Common myeloid progenitor, CD34-positive (primary cell): ENCODE measurements at regions not wholly inside any gene's neighbourhood (a gene's known extent, or its start where the extent isn't known, plus 50 kb on each side); places are given as distances from the start of the nearest gene placed in this dataset.
"Not testable (repeated sequence)": the region's sequence is repeated elsewhere in the genome, so short reads cannot be mapped to it uniquely, and the experiment has no call there.

Source experiments
- CTCF ChIA-PET: fragments of 350-600 bp; sonication (Branson Sonifier 250); formaldehyde crosslinking; loops from one replicate; lab custom pipeline; 2021; ENCODE audit warnings: antibody characterized with exemption; lab: Charles Lee
- POLR2A ChIA-PET: fragments of 350-600 bp; sonication (Branson Sonifier 250); formaldehyde crosslinking; loops from one replicate; lab custom pipeline; 2021; ENCODE audit warnings: antibody characterized with exemption; lab: Charles Lee
- DNase-seq, 3 donors: peaks; one replicate each; pipeline versions ENCODE4 v3.0.0 to v3.0.0-alpha.2; 2013
- H3K27ac ChIP-seq, 2 experiments: 1 replicate in 1 of 2; 2 replicates in 1 of 2; pipeline ENCODE4 v1.7.0; 2013; ENCODE audit warnings: inconsistent platforms in 2 of 2, low read length in 2 of 2, mild to moderate bottlenecking in 2 of 2, low read depth in 1 of 2, moderate library complexity in 1 of 2; ENCODE audit not compliant: severe bottlenecking in 2 of 2, insufficient read depth in 1 of 2, poor library complexity in 1 of 2
- H3K27me3 ChIP-seq, 5 experiments: replicated peaks in 2 of 5; 1 replicate in 3 of 5; 2 replicates in 2 of 5; pipeline versions ENCODE4 v1.6.1 to v1.7.0; 2013; ENCODE audit warnings: low read length in 4 of 5, mild to moderate bottlenecking in 2 of 5, moderate library complexity in 2 of 5, inconsistent platforms in 1 of 5; ENCODE audit not compliant: insufficient read depth in 5 of 5, control insufficient read depth in 4 of 5
- H3K36me3 ChIP-seq, 4 experiments: 1 replicate in 2 of 4; 2 replicates in 2 of 4; pipeline versions ENCODE4 v1.6.1 to v1.7.0; 2013; ENCODE audit warnings: low read length in 3 of 4, control low read depth in 1 of 4, mild to moderate bottlenecking in 1 of 4; ENCODE audit not compliant: control insufficient read depth in 4 of 4, insufficient read depth in 4 of 4
- H3K4me1 ChIP-seq, 4 experiments: 1 replicate in 3 of 4; 2 replicates in 1 of 4; pipeline versions ENCODE4 v1.6.1 to v1.7.1; 2013; ENCODE audit warnings: low read length in 3 of 4, mild to moderate bottlenecking in 3 of 4, control low read depth in 1 of 4, inconsistent platforms in 1 of 4, moderate library complexity in 1 of 4; ENCODE audit not compliant: control insufficient read depth in 4 of 4, insufficient read depth in 4 of 4; ENCODE audit errors: control extremely low read depth in 1 of 4
- H3K4me3 ChIP-seq, 7 experiments: 1 replicate in 4 of 7; 2 replicates in 3 of 7; pipeline versions ENCODE4 v1.5.1 to v1.7.0; 2013; ENCODE audit warnings: mild to moderate bottlenecking in 7 of 7, low read length in 6 of 7, moderate library complexity in 6 of 7, inconsistent platforms in 2 of 7, low read depth in 2 of 7, control low read depth in 1 of 7; ENCODE audit not compliant: insufficient read depth in 4 of 7, control insufficient read depth in 1 of 7; ENCODE audit errors: extremely low read depth in 1 of 7
- H3K9me3 ChIP-seq, 5 experiments: 1 replicate in 4 of 5; 2 replicates in 1 of 5; pipeline versions ENCODE4 v1.6.1 to v1.7.1; 2013; ENCODE audit warnings: low read length in 4 of 5, mild to moderate bottlenecking in 2 of 5, inconsistent platforms in 1 of 5, low read depth in 1 of 5, moderate library complexity in 1 of 5; ENCODE audit not compliant: control insufficient read depth in 4 of 5, insufficient read depth in 2 of 5; ENCODE audit errors: control extremely low read depth in 1 of 5
- WGBS: methylation state at CpG from one replicate; pipeline ENCODE4 v1.1.5; 2013; ENCODE audit not compliant: insufficient coverage; 5-methylcytosine and 5-hydroxymethylcytosine counted together

- CTCF ChIA-PET, result no interaction called here
- Histone ChIP-seq H3K36me3 (no peaks in the 10 kb centered on the region), H3K27me3 (no peaks in the 10 kb centered on the region), H3K27ac (no peak overlapping the region), H3K4me3 (no peak overlapping the region), H3K4me1 (no peaks in the 10 kb centered on the region), H3K9me3 (no peaks in the 10 kb centered on the region)
- POLR2A ChIA-PET, result no interaction called here
- no CpG with 5 or more reads among the region's 2 CpGs for WGBS
- DNase-seq, result no peak
Measured at GRCh38 chr3:29011441-29011840, 269.4 kb upstream of the RBMS3 start.

GRCh38 chr3:29011966-29012365, 268.9 kb upstream of the RBMS3 start:
- Histone ChIP-seq H3K27me3 (no peaks in the 10 kb centered on the region), H3K27ac (no peak overlapping the region), H3K4me1 (no peaks in the 10 kb centered on the region), H3K4me3 (no peak overlapping the region), H3K9me3 (no peaks in the 10 kb centered on the region), H3K36me3 (no peaks in the 10 kb centered on the region)
- ChIA-PET CTCF (no interaction called here), POLR2A (no interaction called here)
- WGBS, result 100% methylated on average over 1 of the region's 3 CpGs
- no peak for DNase-seq

GRCh38 chr3:29022976-29023375, 257.9 kb upstream of the RBMS3 start:
- Histone ChIP-seq H3K27me3 (no peaks in the 10 kb centered on the region), H3K4me1 (no peaks in the 10 kb centered on the region), H3K36me3 (no peaks in the 10 kb centered on the region), H3K27ac (no peak overlapping the region), H3K9me3 (no peaks in the 10 kb centered on the region), H3K4me3 (no peak overlapping the region)
- WGBS, result no CpG with 5 or more reads among the region's 1 CpG
- POLR2A ChIA-PET, result no interaction called here
- CTCF ChIA-PET, result no interaction called here
- DNase-seq, result no peak

- no peaks in the 10 kb centered on the region for H3K9me3 ChIP-seq
- POLR2A ChIA-PET, result no interaction called here
- H3K27ac ChIP-seq, result no peak overlapping the region
- no peaks in the 10 kb centered on the region for H3K36me3 ChIP-seq
- no peak for DNase-seq
- no peak overlapping the region for H3K4me3 ChIP-seq
- H3K27me3 ChIP-seq, result no peaks in the 10 kb centered on the region
- no peaks in the 10 kb centered on the region for H3K4me1 ChIP-seq
- WGBS, result 100% methylated on average over 1 of the region's 2 CpGs
- CTCF ChIA-PET, result no interaction called here
Measured at GRCh38 chr3:29026286-29026685, 254.6 kb upstream of the RBMS3 start.

GRCh38 chr3:29026959-29027358, 253.9 kb upstream of the RBMS3 start:
- Histone ChIP-seq H3K27ac (no peak overlapping the region), H3K4me3 (no peak overlapping the region), H3K4me1 (no peaks in the 10 kb centered on the region), H3K9me3 (no peaks in the 10 kb centered on the region), H3K27me3 (no peaks in the 10 kb centered on the region), H3K36me3 (no peaks in the 10 kb centered on the region)
- POLR2A ChIA-PET, result no interaction called here
- CTCF ChIA-PET, result no interaction called here
- DNase-seq, result no peak
- WGBS, result no CpG with 5 or more reads among the region's 3 CpGs

- CTCF ChIA-PET, H3K4me1 ChIP-seq, DNase-seq, H3K4me3 ChIP-seq, H3K36me3 ChIP-seq, H3K27me3 ChIP-seq, H3K9me3 ChIP-seq, POLR2A ChIA-PET, H3K27ac ChIP-seq: not testable (repeated sequence)
- WGBS, result 100% methylated on average over 1 of the region's 2 CpGs
Measured at GRCh38 chr3:29031175-29031574, 249.7 kb upstream of the RBMS3 start.

GRCh38 chr3:29033511-29033910, 247.4 kb upstream of the RBMS3 start:
- Histone ChIP-seq H3K4me1 (no peaks in the 10 kb centered on the region), H3K36me3 (no peaks in the 10 kb centered on the region), H3K27ac (no peak overlapping the region), H3K4me3 (no peak overlapping the region), H3K9me3 (no peaks in the 10 kb centered on the region), H3K27me3 (no peaks in the 10 kb centered on the region)
- 83% methylated on average over 2 of the region's 3 CpGs for WGBS
- ChIA-PET CTCF (no interaction called here), POLR2A (no interaction called here)
- no peak for DNase-seq
